Heart left ventricle (tissue), 16 donors: ENCODE measurements at regions not wholly inside any gene's neighbourhood (a gene's known extent, or its start where the extent isn't known, plus 50 kb on each side); places are given as distances from the start of the nearest gene placed in this dataset.

Source experiments
- ATAC-seq, 4 donors: fragments of 200-7000 bp; cut with Tn5 transposase; one replicate each; pipeline ENCODE4 v1.9.1; 2020 to 2022; ENCODE audit warnings: moderate library complexity in 4 of 4, mild to moderate bottlenecking in 3 of 4, moderate number of reproducible peaks in 1 of 4
- DNase-seq, 5 donors: peaks; one replicate each; pipeline ENCODE4 v3.0.0-alpha.2; 2020
- H3K27ac ChIP-seq, 12 donors: fragments of 200-600 bp; sonication (generic) in 4 of 12; one replicate each; pipeline versions ENCODE4 v1.5.0 to v1.8.0; 2016 to 2022; ENCODE audit warnings: mild to moderate bottlenecking in 2 of 12
- H3K27me3 ChIP-seq, 9 donors: fragments of 200-600 bp; sonication (generic) in 2 of 9; one replicate each; pipeline versions ENCODE4 v1.5.1 to v1.8.0; 2016 to 2022; ENCODE audit warnings: mild to moderate bottlenecking in 3 of 9
- H3K36me3 ChIP-seq, 9 donors: fragments of 200-600 bp; sonication (generic) in 2 of 9; one replicate each; pipeline versions ENCODE4 v1.5.0 to v1.8.0; 2018 to 2022; ENCODE audit warnings: mild to moderate bottlenecking in 2 of 9
- H3K4me1 ChIP-seq, 12 donors: fragments of 200-600 bp; sonication (generic) in 4 of 12; one replicate each; pipeline versions ENCODE4 v1.5.0 to v1.8.0; 2016 to 2022; ENCODE audit warnings: mild to moderate bottlenecking in 3 of 12
- H3K4me3 ChIP-seq, 12 donors: fragments of 200-600 bp; sonication (generic) in 4 of 12; one replicate each; pipeline versions ENCODE4 v1.5.0 to v1.8.0; 2017 to 2022; ENCODE audit warnings: mild to moderate bottlenecking in 9 of 12, moderate library complexity in 4 of 12
- H3K9me3 ChIP-seq, 12 donors: fragments of 200-600 bp; sonication (generic) in 4 of 12; one replicate each; pipeline versions ENCODE4 v1.5.0 to v1.8.0; 2016 to 2022; ENCODE audit warnings: mild to moderate bottlenecking in 1 of 12
- POLR2A ChIP-seq, 2 donors: fragments of 450-650 bp; IDR thresholded peaks; one replicate each; pipeline ENCODE4 v1.6.1; 2017; ENCODE audit warnings: antibody characterized with exemption in 2 of 2, mild to moderate bottlenecking in 2 of 2, moderate library complexity in 2 of 2
- WGBS, 4 donors: extraction: QIAGEN DNeasy Blood & Tissue Kit in 2 of 4; methylation state at CpG; one replicate each; pipeline versions ENCODE4 v1.1.5 to v1.1.7; 2013 to 2018; 5-methylcytosine and 5-hydroxymethylcytosine counted together
- intact Hi-C, 10 donors: fragments of 100-400 bp; cut with DNase I; formaldehyde crosslinking; loops; one replicate each; pipeline versions ENCODE4 v1.11.1 to v1.14.2; 2022
- TF ChIP-seq, protein P1 (sequence below), 12 donors: fragments of 200-600 bp; sonication (generic) in 4 of 12; IDR thresholded peaks; one replicate each; pipeline versions ENCODE4 v1.5.0 to v1.8.0; 2018 to 2022; ENCODE audit warnings: antibody characterized with exemption in 12 of 12, mild to moderate bottlenecking in 5 of 12
- donor health status: ischemic (EF 13 %, LVEDD 7.1; RV severe dilation, severe dysfunction).
- donor health status: healthy with polysubstance abuse.
- donor health status: DM: no; HTN: yes; CAD: no.
- donor health status: DM: no; HTN: no; CAD: no.
- donor health status: ischemic (EF 25% LVEDD 6.9; RV normal size, moderate dysfunction).
- donor health status: ischemic (EF 25% LVEDD 5.7; RV mildly dilated, moderate dysfunction).
- donor health status: healthy.
- donor health status: DM: yes; HTN: yes; CAD: no.
- donor health status: ischemic (EF 35%, LVEDD 5.7; RV mildly dilated, moderate dysfunction).
- donor health status: nonischemic (EF 11% LVEDD 7.7; RV severe dilation, severe dysfunction).
- donor health status: DM: yes; HTN: yes; CAD: no.
- donor health status: PGD.
- donor health status: ischemic (EF 29% LVEDD 5.4; RV normal size, mild dysfunction).
- donor health status: nonischemic (EF 23%, LVEDD 6.1; RV moderate dilation, normal function).

DNA sequence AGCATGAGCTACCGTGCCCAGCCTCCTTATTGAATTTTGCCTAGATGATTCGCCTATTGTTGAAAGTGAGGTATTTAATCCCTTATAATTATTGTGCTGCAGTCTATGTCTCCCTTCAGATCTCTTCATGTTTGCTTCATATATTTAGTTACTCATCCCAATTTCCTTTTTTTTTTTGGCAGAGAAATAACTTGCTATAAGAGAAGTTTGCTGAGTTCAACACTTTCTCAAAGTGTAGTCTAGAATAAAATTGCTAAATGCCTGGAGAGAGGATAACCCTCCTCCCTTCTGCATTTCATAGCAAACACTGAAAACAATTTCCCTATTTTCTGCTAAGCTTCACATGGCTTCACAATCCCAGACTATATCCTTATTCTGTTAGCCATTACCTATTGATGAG is 136.6 kb upstream of the CD180 start:
- Histone ChIP-seq H3K36me3 (no peaks in the 10 kb centered on the region), H3K27ac (no peak overlapping the region), H3K27me3 (no peaks in the 10 kb centered on the region), H3K4me1 (no peaks in the 10 kb centered on the region), H3K9me3 (peaks cover 0 to 27% (median 6%) of the 10 kb centered on the region in 12 donors), H3K4me3 (no peak overlapping the region)
- ATAC-seq (no peak), DNase-seq (no peak)
- TF ChIP-seq, protein P1, sequence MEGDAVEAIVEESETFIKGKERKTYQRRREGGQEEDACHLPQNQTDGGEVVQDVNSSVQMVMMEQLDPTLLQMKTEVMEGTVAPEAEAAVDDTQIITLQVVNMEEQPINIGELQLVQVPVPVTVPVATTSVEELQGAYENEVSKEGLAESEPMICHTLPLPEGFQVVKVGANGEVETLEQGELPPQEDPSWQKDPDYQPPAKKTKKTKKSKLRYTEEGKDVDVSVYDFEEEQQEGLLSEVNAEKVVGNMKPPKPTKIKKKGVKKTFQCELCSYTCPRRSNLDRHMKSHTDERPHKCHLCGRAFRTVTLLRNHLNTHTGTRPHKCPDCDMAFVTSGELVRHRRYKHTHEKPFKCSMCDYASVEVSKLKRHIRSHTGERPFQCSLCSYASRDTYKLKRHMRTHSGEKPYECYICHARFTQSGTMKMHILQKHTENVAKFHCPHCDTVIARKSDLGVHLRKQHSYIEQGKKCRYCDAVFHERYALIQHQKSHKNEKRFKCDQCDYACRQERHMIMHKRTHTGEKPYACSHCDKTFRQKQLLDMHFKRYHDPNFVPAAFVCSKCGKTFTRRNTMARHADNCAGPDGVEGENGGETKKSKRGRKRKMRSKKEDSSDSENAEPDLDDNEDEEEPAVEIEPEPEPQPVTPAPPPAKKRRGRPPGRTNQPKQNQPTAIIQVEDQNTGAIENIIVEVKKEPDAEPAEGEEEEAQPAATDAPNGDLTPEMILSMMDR (IDR thresholded peaks at IDR 0.05): no peak
- TF ChIP-seq POLR2A (IDR thresholded peaks at IDR 0.05): no peak
- 79 to 100% (median 94%) methylated on average over 2 of the region's 2 CpGs for WGBS, 4 donors
- intact Hi-C loops: no loop called here

DNA sequence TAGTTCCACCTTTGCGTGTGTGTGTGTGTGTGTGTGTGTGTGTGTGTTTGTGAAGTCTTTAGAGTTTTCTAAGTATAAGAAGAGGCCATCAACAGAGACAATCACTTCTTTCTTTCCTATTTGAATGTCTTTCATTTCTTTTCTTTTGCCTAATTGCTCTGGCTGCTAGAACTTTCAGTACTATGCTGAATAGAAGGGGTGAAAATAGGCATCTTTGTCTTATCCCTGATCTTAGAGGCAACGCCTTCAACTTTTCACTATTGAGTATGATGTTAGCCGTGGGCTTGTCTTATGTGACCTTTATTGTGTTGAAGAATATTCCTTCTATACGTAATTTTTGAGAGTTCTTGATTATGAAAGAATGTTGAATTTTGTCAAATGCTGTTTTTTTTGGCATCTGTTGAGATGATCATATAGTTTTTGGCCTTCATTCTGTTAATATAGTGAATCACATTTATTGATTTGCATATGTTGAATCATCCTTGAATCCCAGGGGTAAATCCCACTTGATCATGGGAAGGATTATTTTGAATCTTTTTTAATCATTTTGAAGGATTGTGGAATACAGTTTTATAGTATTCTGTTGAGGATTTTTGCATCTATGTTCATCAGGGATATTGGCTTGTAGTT is 134.8 kb upstream of the CD180 start:
- ATAC-seq: no peak
- no peak overlapping the region for H3K4me3 ChIP-seq
- H3K4me1 ChIP-seq: no peaks in the 10 kb centered on the region

DNA sequence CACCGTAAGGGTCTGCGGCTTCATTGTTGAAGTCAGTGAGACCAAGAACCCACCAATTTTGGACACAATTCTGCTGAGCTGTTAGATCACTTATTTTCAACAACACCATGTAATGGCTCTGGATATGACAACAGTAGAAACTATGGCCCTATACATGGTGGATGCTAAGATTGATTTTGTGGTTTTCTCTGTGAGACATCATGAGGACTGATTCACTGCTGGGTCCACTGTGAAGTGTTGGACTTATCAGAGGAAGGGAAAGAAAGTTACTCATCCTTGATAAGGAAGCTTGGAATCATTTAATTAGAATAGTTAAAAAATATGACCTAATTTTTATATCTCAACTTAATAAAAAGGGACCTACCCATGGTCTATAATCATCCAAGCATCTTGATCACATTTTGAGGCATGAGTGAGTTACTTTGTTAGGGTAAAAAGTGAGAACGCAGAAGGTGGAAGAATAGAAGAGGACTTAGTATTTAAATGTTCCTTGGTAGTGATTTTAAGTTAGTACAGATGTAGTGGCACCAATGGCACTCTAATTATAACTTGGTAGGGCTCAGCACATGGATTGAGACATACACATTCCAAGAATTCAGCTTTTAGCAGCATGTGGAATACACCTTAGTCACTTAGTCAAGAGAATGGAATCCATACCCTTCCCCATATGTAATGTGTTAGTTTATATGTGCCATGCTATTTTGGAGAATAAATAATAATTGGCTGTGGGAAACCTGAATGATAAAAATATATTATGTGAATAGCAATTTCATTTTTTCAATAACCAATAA is 123.5 kb upstream of the CD180 start:
- no peaks in the 10 kb centered on the region for H3K9me3 ChIP-seq
- no peak overlapping the region for H3K27ac ChIP-seq
- H3K27me3 ChIP-seq: no peaks in the 10 kb centered on the region
- peaks cover 0 to 12% (median 0%) of the 10 kb centered on the region in 12 donors for H3K4me1 ChIP-seq
- H3K36me3 ChIP-seq: no peaks in the 10 kb centered on the region
- DNase-seq (no peak), ATAC-seq (no peak)
- intact Hi-C loops: no loop called here
- H3K4me3 ChIP-seq: no peak overlapping the region
- TF ChIP-seq, protein P1 (IDR thresholded peaks at IDR 0.05): no peak
- TF ChIP-seq POLR2A (IDR thresholded peaks at IDR 0.05): no peak
- WGBS, 4 donors: 97 to 98% (median 98%) methylated on average over 3 of the region's 3 CpGs

More for the DNA sequence above, 134.8 kb upstream of the CD180 start:
- TF ChIP-seq, protein P1 (IDR thresholded peaks at IDR 0.05): no peak
- no peak for TF ChIP-seq POLR2A (IDR thresholded peaks at IDR 0.05)
- intact Hi-C loops: no loop called here
- DNase-seq: no peak
- no peaks in the 10 kb centered on the region for H3K27me3 ChIP-seq
- H3K36me3 ChIP-seq: no peaks in the 10 kb centered on the region
- peaks cover 0 to 27% (median 6%) of the 10 kb centered on the region in 12 donors for H3K9me3 ChIP-seq
- WGBS, 4 donors: 72 to 82% (median 81%) methylated on average over 4 of the region's 4 CpGs
- no peak overlapping the region for H3K27ac ChIP-seq

DNA sequence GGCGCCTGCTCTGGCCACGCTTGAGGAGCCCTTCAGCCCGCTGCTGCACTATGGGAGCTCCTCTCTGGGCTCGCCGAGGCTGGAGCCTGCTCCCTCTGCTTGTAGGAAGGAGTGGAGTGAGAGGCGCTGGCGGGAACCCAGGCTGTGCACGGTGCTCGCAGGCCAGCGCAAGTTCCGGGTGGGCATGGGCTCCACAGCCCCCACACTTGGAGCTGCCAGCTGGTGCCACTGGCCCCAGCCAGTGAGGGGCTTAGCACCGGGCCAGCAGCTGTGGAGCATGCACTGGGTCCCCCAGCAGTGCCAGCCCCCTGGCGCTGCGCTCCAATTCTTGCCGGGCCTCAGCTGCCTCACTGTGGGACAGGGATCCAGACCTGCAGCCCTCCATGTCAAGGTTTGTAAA is 122.1 kb upstream of the CD180 start:
- intact Hi-C loops: no loop called here
- peaks cover 0 to 19% (median 0%) of the 10 kb centered on the region in 12 donors for H3K4me1 ChIP-seq

More for the DNA sequence above, 122.1 kb upstream of the CD180 start:
- Histone ChIP-seq H3K27ac (no peak overlapping the region), H3K9me3 (peaks cover 0 to 4% (median 0%) of the 10 kb centered on the region in 12 donors), H3K36me3 (no peaks in the 10 kb centered on the region), H3K27me3 (no peaks in the 10 kb centered on the region), H3K4me3 (no peak overlapping the region)
- no peak for ATAC-seq
- TF ChIP-seq POLR2A (IDR thresholded peaks at IDR 0.05): no peak
- TF ChIP-seq, protein P1 (IDR thresholded peaks at IDR 0.05): no peak
- DNase-seq: no peak
- WGBS, 4 donors: 95 to 97% (median 96%) methylated on average over 14 to 15 of the region's 15 CpGs
